GM21529 (cell line): ENCODE measurements at regions not wholly inside any gene's neighbourhood (a gene's known extent, or its start where the extent isn't known, plus 50 kb on each side); places are given as distances from the start of the nearest gene placed in this dataset.
"Not testable (repeated sequence)": the region's sequence is repeated elsewhere in the genome, so short reads cannot be mapped to it uniquely, and the experiment has no call there.

ENCODE experiments used
- ATAC-seq: cut with Tn5 transposase; IDR thresholded peaks from one replicate; pipeline ENCODE4 v1.9.1; 2021; ENCODE audit not compliant: unreplicated experiment

GRCh38 chr1:58932859-58933598 is 149.2 kb upstream of the JUN start:
- ATAC-seq, result no peak

GRCh38 chr1:58933599-58933926 is 149.7 kb upstream of the JUN start:
- ATAC-seq, result no peak

- ATAC-seq, result no peak
Measured at GRCh38 chr1:58934706-58935105, 150.9 kb upstream of the JUN start.

GRCh38 chr1:58936973-58937372 is 153.1 kb upstream of the JUN start:
- no peak for ATAC-seq

GRCh38 chr1:58939146-58939545 is 155.3 kb upstream of the JUN start:
- no peak for ATAC-seq

GRCh38 chr1:58939666-58940370 is 156.0 kb upstream of the JUN start:
- no peak for ATAC-seq

GRCh38 chr1:58941471-58942289 is 157.8 kb upstream of the JUN start:
- ATAC-seq, result no peak

GRCh38 chr1:58942759-58943191 is 158.9 kb upstream of the JUN start:
- ATAC-seq, result no peak

- no peak for ATAC-seq
Measured at GRCh38 chr1:58943776-58944175, 159.9 kb upstream of the JUN start.

- no peak for ATAC-seq
Measured at GRCh38 chr1:58944439-58944838, 160.6 kb upstream of the JUN start.

- no peak for ATAC-seq
Measured at GRCh38 chr1:58946390-58946789, 162.5 kb upstream of the JUN start.

- ATAC-seq, result no peak
Measured at GRCh38 chr1:58948671-58949070, 164.8 kb upstream of the JUN start.

- ATAC-seq, result no peak
Measured at GRCh38 chr1:58949551-58950220, 165.8 kb upstream of the JUN start.

- ATAC-seq, result no peak
Measured at GRCh38 chr1:58950897-58951296, 167.1 kb upstream of the JUN start.

- not testable (repeated sequence) for ATAC-seq
Measured at GRCh38 chr1:58953951-58954350, 170.1 kb upstream of the JUN start.

GRCh38 chr1:58963287-58963686 is 179.4 kb upstream of the JUN start:
- ATAC-seq, result not testable (repeated sequence)

- no peak for ATAC-seq
Measured at GRCh38 chr1:58964428-58964827, 180.6 kb upstream of the JUN start.

- ATAC-seq, result no peak
Measured at GRCh38 chr1:58964880-58965279, 181.0 kb upstream of the JUN start.

- no peak for ATAC-seq
Measured at GRCh38 chr1:58966103-58966916, 182.5 kb upstream of the JUN start.

GRCh38 chr1:58966917-58967740 is 183.3 kb upstream of the JUN start:
- ATAC-seq, result no peak
